ENCODE measurements at regions not wholly inside any gene's neighbourhood (a gene's known extent, or its start where the extent isn't known, plus 50 kb on each side); places are given as distances from the start of the nearest gene placed in this dataset.

DNA sequence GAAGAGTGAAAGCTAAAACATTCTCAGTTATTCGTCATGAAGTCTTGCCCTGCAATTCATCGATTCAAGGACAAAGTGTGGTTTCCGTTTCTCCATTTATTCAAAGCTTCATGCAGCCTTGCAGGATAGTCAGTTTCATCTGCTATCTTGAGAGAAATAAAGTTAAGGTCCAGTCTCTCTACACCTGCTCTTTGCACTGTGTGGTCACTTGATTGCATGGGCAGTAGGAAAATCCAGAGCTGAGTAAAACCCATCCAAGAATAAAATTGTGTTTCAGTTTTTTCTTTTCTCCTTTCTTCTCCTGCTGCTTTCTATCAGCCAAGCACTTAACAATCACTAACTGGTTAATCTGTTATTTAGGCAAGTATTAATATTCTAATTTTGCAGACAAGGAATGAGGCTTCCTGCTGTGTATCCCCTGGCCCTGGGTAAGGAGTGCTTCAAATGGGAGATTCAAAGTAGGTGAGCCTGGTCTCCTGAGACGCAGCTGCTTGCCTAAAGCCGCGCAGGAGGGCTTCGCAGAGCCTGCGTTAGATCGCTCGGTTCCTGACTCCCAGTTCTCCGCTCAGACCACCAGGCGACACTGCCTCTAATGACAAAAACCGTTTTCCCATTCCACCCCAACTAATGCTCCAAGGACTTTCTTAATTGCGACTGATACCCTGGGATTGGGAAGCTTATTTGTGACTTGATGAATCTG, 808.3 kb downstream of the TFAP2A start:
- H3K36me3 Mint-ChIP-seq, result no peaks in the 10 kb centered on the region
- H3K9me3 Mint-ChIP-seq, result peaks cover 2% of the 10 kb centered on the region
- H3K27ac Mint-ChIP-seq, result no peak overlapping the region
- no peaks in the 10 kb centered on the region for H3K27me3 Mint-ChIP-seq
- ATAC-seq (ENCODE audit: low read depth) (no peak), DNase-seq (ENCODE audit: low spot score in 2 of 2) (no peak)
- H3K4me1 Mint-ChIP-seq, result no peaks in the 10 kb centered on the region
- H3K4me3 Mint-ChIP-seq, result no peak overlapping the region

DNA sequence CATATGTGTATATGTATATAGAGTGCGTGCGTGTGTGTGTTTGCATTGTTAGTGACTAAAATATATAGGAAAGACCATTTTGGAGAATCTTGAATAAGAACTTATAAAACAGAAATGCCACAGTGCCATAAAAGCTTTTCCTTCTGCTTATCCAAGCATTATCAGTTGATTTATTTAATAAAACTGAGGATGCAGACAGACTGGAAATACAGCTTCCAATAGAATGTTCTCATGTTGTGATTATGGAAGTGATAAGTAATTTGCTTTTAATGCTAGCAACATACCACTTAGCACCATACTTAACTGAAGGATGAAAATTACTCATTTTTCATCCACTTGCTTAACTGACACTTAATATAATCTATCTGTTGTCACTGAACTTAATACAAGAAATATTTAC, 820.1 kb downstream of the TFAP2A start:
- Mint-ChIP-seq H3K4me3 (no peak overlapping the region), H3K27ac (no peak overlapping the region), H3K4me1 (no peaks in the 10 kb centered on the region), H3K36me3 (no peaks in the 10 kb centered on the region), H3K27me3 (no peaks in the 10 kb centered on the region), H3K9me3 (peaks cover 8% of the 10 kb centered on the region)
- ATAC-seq (ENCODE audit: low read depth) (no peak), DNase-seq (ENCODE audit: low spot score in 2 of 2) (no peak)

DNA sequence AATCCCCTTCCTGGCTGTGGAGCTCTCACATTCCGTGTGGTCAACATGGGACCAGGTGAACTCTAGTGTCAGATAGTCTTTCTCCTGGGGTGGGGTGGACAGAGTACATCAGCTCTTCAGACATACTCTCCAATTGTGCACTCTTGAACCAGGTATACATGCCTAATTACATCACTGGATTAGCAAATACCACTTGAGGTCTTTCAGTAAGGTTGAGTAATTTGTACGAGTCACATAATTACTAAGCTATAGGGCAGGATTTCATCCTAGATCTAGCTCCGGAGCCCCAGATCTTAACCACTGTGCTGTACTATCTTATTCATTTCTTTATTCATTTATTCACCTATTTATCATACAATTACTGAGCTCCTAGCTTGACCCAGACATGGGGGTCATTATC, 821.3 kb downstream of the TFAP2A start:
- Mint-ChIP-seq H3K27me3 (no peaks in the 10 kb centered on the region), H3K4me1 (no peaks in the 10 kb centered on the region)

DNA sequence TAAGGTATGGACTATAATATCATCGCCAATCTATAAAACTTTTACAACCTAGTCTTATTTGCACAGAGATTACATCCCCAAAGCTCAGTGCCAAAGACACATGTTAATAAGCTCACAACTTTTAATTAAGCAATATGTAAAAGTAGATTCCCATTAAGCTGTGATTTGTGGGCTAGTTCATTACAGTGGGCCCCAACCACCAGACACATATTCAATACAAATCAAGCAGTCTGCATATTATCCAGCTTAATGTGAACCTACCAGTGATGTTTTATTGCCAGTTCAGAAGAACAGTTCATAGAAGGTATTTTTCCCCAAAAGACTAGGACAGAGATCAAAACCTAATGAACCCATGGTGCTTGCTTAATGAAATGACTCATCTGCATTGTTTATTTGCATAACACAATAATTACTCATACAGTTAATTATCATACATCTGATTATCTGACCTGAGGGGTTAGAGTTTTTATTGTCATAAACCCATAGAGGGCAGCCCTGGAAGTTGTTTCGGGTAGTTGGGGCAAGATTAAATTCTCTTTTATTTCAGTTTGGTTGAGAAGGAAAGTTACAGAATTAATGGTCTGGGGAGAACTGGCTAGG, 831.0 kb downstream of the TFAP2A start:
- no peak for ATAC-seq (ENCODE audit: low read depth)

More for the DNA sequence above, 821.3 kb downstream of the TFAP2A start:
- no peak for DNase-seq (ENCODE audit: low spot score in 2 of 2)
- no peaks in the 10 kb centered on the region for H3K36me3 Mint-ChIP-seq
- no peak overlapping the region for H3K4me3 Mint-ChIP-seq
- no peak for ATAC-seq (ENCODE audit: low read depth)
- no peak overlapping the region for H3K27ac Mint-ChIP-seq
- peaks cover 7% of the 10 kb centered on the region for H3K9me3 Mint-ChIP-seq

DNA sequence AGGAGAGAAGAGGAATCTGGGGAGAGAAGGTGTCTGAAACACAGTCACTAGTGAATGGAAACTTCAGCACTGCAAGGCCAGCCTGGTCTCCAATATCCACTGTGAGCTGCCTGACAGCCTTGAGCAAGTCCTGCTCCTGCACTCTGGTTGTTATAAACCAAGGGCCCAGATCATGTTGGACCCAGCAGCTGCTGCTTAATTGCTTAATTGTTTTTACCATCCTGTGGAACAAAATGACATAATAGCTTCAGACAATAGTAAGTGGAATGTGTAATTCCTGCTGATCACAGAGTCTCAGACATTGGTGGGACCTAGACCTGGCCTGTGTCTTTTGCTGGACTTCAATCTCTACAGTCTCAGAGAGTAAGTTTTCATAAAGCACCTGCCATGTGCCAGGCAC, 833.7 kb downstream of the TFAP2A start:
- Mint-ChIP-seq H3K4me3 (no peak overlapping the region), H3K36me3 (no peaks in the 10 kb centered on the region), H3K4me1 (no peaks in the 10 kb centered on the region), H3K9me3 (peaks cover 2% of the 10 kb centered on the region), H3K27ac (no peak overlapping the region), H3K27me3 (no peaks in the 10 kb centered on the region)
- DNase-seq (ENCODE audit: low spot score in 2 of 2) (no peak), ATAC-seq (ENCODE audit: low read depth) (no peak)

More for the DNA sequence above, 831.0 kb downstream of the TFAP2A start:
- Mint-ChIP-seq H3K27ac (no peak overlapping the region), H3K36me3 (no peaks in the 10 kb centered on the region), H3K4me1 (no peaks in the 10 kb centered on the region), H3K4me3 (no peak overlapping the region), H3K9me3 (peaks cover 6% of the 10 kb centered on the region), H3K27me3 (no peaks in the 10 kb centered on the region)
- DNase-seq (ENCODE audit: low spot score in 2 of 2), result no peak

DNA sequence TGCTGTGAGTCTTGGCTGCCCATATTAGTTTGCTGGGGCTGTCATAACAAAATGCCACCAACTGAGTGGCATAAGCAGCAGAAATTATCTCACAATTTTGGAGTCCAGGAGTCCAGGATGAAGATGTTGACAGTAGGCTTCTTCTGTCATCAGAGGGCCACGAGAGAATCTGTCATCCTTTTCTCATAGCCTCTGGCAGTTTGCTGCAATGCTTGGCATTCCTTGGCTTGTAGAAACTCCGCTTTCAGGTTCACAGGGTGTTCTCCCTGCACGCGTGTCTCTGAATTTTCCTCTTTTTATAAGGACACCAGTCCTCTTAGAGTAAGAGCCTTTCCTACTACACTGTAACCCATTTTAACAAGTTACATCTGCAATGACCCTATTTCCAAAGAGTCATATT, 838.4 kb downstream of the TFAP2A start:
- Mint-ChIP-seq H3K4me3 (no peak overlapping the region), H3K36me3 (no peaks in the 10 kb centered on the region), H3K27me3 (no peaks in the 10 kb centered on the region), H3K4me1 (no peaks in the 10 kb centered on the region), H3K27ac (no peak overlapping the region), H3K9me3 (no peaks in the 10 kb centered on the region)
- no peak for DNase-seq (ENCODE audit: low spot score in 2 of 2)
- no peak for ATAC-seq (ENCODE audit: low read depth)

DNA sequence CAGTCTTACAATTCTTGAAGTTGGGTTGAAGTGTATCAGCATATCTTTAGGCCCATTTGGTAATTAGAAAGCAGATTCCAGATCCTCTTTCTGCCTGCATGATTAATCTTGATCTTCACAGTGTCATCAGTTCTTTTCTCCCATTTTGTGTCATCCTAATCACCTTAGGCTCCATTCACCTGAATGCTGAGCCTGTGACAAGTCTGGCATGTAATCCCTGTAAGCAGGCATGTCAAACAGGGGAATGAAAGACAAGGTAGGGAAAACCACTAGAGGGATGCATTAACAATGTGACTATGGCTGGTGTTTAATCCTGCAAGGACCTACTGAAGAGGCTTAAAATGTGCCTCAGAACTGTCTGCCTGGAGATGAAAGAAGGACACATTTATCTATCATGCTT, 848.8 kb downstream of the TFAP2A start:
- Mint-ChIP-seq H3K36me3 (no peaks in the 10 kb centered on the region), H3K4me1 (no peaks in the 10 kb centered on the region), H3K4me3 (no peak overlapping the region), H3K27ac (no peak overlapping the region), H3K27me3 (no peaks in the 10 kb centered on the region), H3K9me3 (peaks cover 9% of the 10 kb centered on the region)
- DNase-seq (ENCODE audit: low spot score in 2 of 2), result no peak
- no peak for ATAC-seq (ENCODE audit: low read depth)

DNA sequence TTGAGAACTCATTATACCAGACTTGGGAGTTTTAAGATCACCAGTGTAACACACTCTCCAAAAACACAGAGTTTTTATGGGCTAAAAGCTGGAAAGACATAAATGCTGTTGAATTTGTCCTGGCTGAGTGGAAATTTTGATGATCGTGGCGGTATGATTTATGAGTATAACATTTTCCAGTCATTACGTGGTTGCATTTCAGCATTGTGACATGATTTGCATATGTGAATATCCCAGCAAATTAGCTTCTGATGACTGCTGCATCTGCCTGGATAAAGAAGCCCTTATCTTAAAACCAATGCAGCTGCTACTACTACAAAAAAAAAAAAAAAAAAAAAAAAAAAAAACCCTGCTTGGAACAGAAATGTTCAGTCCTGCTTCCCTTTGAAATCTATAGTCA, 850.9 kb downstream of the TFAP2A start:
- DNase-seq (ENCODE audit: low spot score in 2 of 2) (no peak), ATAC-seq (ENCODE audit: low read depth) (no peak)
- Mint-ChIP-seq H3K4me3 (no peak overlapping the region), H3K27me3 (no peaks in the 10 kb centered on the region), H3K36me3 (no peaks in the 10 kb centered on the region), H3K4me1 (no peaks in the 10 kb centered on the region), H3K27ac (no peak overlapping the region), H3K9me3 (peaks cover 3% of the 10 kb centered on the region)

DNA sequence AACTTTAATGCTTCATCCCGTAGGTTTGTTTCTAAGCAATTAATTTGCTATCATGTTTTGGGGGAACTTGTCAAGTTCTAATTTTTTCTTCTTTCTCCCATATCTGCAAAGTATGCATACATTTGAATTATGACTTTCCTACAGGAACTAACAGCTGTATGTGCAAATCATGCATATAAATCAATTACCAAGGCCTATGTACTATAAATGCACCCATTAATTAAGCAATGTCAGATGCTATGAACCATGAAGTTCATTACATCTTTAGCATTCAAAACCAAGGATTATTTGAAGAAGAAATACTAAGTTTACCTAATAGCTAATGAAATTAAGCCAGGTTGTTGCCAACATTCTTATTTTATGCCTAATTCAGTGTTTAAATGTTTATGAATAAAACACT, 851.3 kb downstream of the TFAP2A start:
- no peak overlapping the region for H3K4me3 Mint-ChIP-seq
- no peaks in the 10 kb centered on the region for H3K27me3 Mint-ChIP-seq
- no peaks in the 10 kb centered on the region for H3K4me1 Mint-ChIP-seq
- no peak overlapping the region for H3K27ac Mint-ChIP-seq
- DNase-seq (ENCODE audit: low spot score in 2 of 2) (no peak), ATAC-seq (ENCODE audit: low read depth) (no peak)
- H3K9me3 Mint-ChIP-seq, result peaks cover 3% of the 10 kb centered on the region
- no peaks in the 10 kb centered on the region for H3K36me3 Mint-ChIP-seq

DNA sequence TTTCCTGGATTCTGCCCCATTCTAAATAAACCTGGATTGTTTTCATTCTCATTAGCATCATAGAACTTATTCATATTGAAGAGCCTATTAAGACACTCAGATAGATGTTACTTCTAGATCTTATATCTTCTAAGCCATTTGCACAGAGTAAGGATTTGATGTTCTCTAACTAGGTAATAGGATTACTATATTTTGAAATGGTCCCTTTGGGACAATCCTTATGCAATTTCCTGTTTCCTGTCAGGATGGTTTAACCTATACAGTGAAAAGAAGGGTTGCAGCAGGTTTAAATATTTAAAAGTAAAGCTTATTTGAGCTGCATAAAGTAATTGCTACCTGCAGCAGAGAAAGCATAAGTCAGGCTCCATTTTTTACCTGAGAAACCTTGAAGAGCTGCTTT, 860.1 kb downstream of the TFAP2A start:
- DNase-seq (ENCODE audit: low spot score in 2 of 2), result no peak
- no peaks in the 10 kb centered on the region for H3K4me1 Mint-ChIP-seq
- no peak overlapping the region for H3K27ac Mint-ChIP-seq
- peaks cover 8% of the 10 kb centered on the region for H3K9me3 Mint-ChIP-seq
- H3K4me3 Mint-ChIP-seq, result no peak overlapping the region
- H3K27me3 Mint-ChIP-seq, result peaks cover 2% of the 10 kb centered on the region
- peaks cover 2% of the 10 kb centered on the region for H3K36me3 Mint-ChIP-seq
- ATAC-seq (ENCODE audit: low read depth), result no peak

DNA sequence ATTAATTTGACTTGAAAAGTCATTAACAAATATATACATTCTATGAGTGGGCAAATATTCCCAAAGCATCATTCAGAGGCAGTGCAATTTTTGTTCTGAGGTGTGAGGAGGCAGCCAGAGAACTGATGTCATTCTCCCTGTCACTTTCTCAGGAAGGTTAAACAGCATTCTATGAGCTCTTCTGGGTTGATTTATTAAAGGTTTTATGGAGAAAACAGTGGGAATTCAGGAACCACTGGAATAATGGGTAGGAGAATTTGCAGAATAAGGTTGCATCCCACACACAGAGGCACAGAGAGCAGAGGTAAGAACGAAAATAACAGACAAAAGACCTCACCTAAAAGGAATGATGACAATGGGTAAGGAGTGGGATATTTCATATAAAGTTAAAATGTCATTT, 860.6 kb downstream of the TFAP2A start:
- peaks cover 2% of the 10 kb centered on the region for H3K27me3 Mint-ChIP-seq

DNA sequence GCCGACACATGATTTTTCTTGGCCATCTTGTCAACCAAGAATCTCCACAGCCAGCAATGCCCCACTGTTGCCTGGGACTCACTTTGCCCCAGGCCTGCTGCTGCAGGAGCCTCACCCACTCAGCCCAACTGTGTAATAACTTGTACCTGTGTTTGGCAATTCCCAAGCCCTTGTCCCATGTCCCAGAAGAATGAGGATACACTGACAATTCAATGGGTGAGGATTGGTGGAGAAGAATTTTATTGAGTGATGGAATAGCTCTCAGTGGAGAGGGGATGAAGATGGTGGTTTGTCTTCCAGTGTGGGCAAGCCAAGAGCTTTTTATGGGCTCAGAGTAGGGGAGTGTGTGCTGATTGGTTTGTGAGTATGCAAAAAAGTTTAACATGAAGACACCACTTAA, 861.9 kb downstream of the TFAP2A start:
- ATAC-seq (ENCODE audit: low read depth), result no peak
- DNase-seq (ENCODE audit: low spot score in 2 of 2), result no peak
- no peak overlapping the region for H3K4me3 Mint-ChIP-seq
- no peaks in the 10 kb centered on the region for H3K4me1 Mint-ChIP-seq
- no peak overlapping the region for H3K27ac Mint-ChIP-seq
- peaks cover 9% of the 10 kb centered on the region for H3K9me3 Mint-ChIP-seq
- H3K27me3 Mint-ChIP-seq, result peaks cover 2% of the 10 kb centered on the region
- peaks cover 2% of the 10 kb centered on the region for H3K36me3 Mint-ChIP-seq

More for the DNA sequence above, 860.6 kb downstream of the TFAP2A start:
- H3K4me1 Mint-ChIP-seq, result no peaks in the 10 kb centered on the region
- peaks cover 8% of the 10 kb centered on the region for H3K9me3 Mint-ChIP-seq
- H3K4me3 Mint-ChIP-seq, result no peak overlapping the region
- H3K36me3 Mint-ChIP-seq, result peaks cover 2% of the 10 kb centered on the region
- ATAC-seq (ENCODE audit: low read depth), result no peak
- no peak overlapping the region for H3K27ac Mint-ChIP-seq
- DNase-seq (ENCODE audit: low spot score in 2 of 2), result no peak

DNA sequence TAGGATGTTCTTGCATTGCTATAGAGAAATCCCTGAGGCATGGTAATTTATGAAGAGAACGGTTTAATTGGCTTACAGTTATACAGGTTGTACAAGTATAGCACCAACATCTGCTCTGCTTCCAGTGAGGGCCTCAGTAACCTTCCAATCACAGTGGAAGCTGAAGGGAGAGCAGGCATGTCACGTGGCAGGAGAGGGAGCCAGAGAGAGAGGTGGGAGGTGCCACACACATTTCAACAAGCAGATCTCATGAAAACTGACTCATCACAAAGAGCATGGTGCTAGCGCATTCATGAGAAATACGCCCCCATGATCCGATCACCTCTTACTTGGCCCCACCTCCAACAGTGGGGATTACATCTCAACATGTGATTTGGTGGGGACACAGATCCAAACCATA, 871.2 kb downstream of the TFAP2A start:
- Mint-ChIP-seq H3K4me3 (no peak overlapping the region), H3K9me3 (peaks cover 2% of the 10 kb centered on the region), H3K27ac (no peak overlapping the region), H3K27me3 (peaks cover 2% of the 10 kb centered on the region), H3K36me3 (no peaks in the 10 kb centered on the region), H3K4me1 (no peaks in the 10 kb centered on the region)
- ATAC-seq (ENCODE audit: low read depth) (no peak), DNase-seq (ENCODE audit: low spot score in 2 of 2) (no peak)

DNA sequence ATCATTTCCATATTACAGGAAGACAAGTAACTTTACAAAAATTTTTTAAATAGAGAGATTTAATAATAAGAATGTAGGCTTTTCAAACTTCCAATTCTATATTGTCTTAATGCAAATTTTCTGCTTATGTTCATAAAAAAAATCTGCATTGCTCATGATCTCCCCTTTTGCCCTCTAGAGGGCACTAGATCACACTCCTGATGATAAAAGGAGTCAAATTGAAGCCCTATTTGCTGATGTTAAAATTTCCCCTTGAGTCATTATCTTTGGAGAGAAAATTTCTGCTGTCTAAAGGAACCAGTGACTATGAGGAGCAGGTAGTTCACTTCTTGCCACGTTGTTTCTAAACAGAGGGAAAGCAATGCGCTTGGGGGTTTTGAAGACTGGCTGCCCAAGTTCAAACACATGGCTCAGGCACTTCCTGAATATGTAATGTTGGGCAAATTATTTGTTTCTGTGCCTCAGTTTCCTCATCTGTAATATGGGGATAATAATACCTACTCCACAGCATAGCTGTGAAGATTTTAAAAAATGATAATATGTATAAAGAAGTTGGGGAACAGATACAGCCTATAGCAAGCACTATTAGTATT, 874.2 kb downstream of the TFAP2A start:
- peaks cover 2% of the 10 kb centered on the region for H3K27me3 Mint-ChIP-seq
- no peak overlapping the region for H3K27ac Mint-ChIP-seq
- H3K4me1 Mint-ChIP-seq, result no peaks in the 10 kb centered on the region
- no peaks in the 10 kb centered on the region for H3K36me3 Mint-ChIP-seq
- no peak overlapping the region for H3K4me3 Mint-ChIP-seq
- ATAC-seq (ENCODE audit: low read depth) (no peak), DNase-seq (ENCODE audit: low spot score in 2 of 2) (no peak)
- peaks cover 2% of the 10 kb centered on the region for H3K9me3 Mint-ChIP-seq

DNA sequence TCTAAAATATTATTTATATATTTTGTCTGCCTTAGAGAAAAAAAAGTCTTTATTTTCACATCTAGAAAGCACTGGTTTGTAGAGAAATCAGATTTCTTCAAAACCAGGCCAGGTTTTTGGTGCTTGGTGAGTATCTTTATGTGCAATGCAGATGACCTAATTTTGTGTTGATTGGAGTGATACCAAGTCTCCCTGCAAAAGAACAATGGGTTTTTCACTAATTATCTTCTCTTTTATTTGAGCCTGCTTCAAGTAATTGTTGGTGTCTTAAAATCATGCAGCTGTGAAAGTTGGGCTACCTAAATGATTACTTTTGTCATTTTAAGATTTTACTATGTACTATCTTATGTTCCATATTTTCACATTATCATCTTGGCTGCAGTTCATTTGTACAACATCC, 874.7 kb downstream of the TFAP2A start:
- no peak for ATAC-seq (ENCODE audit: low read depth)
- Mint-ChIP-seq H3K4me3 (no peak overlapping the region), H3K4me1 (no peaks in the 10 kb centered on the region), H3K36me3 (no peaks in the 10 kb centered on the region), H3K27ac (no peak overlapping the region), H3K9me3 (peaks cover 2% of the 10 kb centered on the region), H3K27me3 (peaks cover 2% of the 10 kb centered on the region)
- no peak for DNase-seq (ENCODE audit: low spot score in 2 of 2)

Data from memory B cell (primary cell).